HepG2 (cell line): ENCODE measurements at regions not wholly inside any gene's neighbourhood (a gene's known extent, or its start where the extent isn't known, plus 50 kb on each side); places are given as distances from the start of the nearest gene placed in this dataset.

ENCODE experiments used
- AKAP8 ChIP-seq: sonication (generic); formaldehyde crosslinking; IDR thresholded peaks from 2 replicates; pipeline ENCODE4 v1.5.1; 2020; ENCODE audit warnings: mild to moderate bottlenecking, missing genetic modification reagents
- DR1 ChIP-seq: sonication (generic); formaldehyde crosslinking; IDR thresholded peaks from 2 replicates; pipeline ENCODE4 v1.8.0; 2021; ENCODE audit warnings: mild to moderate bottlenecking, missing genetic modification reagents, inconsistent platforms
- HNF4A ChIP-seq: sonication (generic); formaldehyde crosslinking; IDR thresholded peaks from 2 replicates; pipeline ENCODE4 v1.4.0; 2020; ENCODE audit warnings: missing genetic modification reagents
- HNF4G ChIP-seq, 2 experiments: sonication (generic) in 1 of 2; formaldehyde crosslinking in 1 of 2; IDR thresholded peaks; 2 replicates each; pipeline versions ENCODE4 v1.4.0 to v1.6.1; 2011 to 2020; ENCODE audit warnings: borderline replicate concordance in 2 of 2, low read depth in 2 of 2, mild to moderate bottlenecking in 2 of 2, low read length in 1 of 2, missing genetic modification reagents in 1 of 2, moderate library complexity in 1 of 2
- RAD51 ChIP-seq: fragments of 450-650 bp; IDR thresholded peaks from 2 replicates; pipeline ENCODE4 v1.6.1; 2016; ENCODE audit warnings: borderline replicate concordance
- SALL2 ChIP-seq: sonication (generic); formaldehyde crosslinking; IDR thresholded peaks from 2 replicates; pipeline ENCODE4 v1.8.1; 2023; ENCODE audit warnings: mild to moderate bottlenecking, missing genetic modification reagents, inconsistent platforms
- SMARCE1 ChIP-seq: fragments of 450-650 bp; IDR thresholded peaks from 2 replicates; pipeline ENCODE4 v1.6.1; 2017; ENCODE audit warnings: borderline replicate concordance
- SP1 ChIP-seq, 2 experiments: fragments of 450-650 bp in 1 of 2; sonication (generic) in 1 of 2; formaldehyde crosslinking in 1 of 2; IDR thresholded peaks; 2 replicates each; pipeline versions ENCODE4 v1.4.0 to v1.6.1; 2016 to 2020; ENCODE audit warnings: missing genetic modification reagents in 1 of 2
- SP5 ChIP-seq: IDR thresholded peaks from 2 replicates; pipeline ENCODE4 v1.6.1; 2016; ENCODE audit warnings: low read depth, borderline replicate concordance
- TEAD3 ChIP-seq: optimal IDR thresholded peaks from 2 replicates; pipeline ENCODE3; 2016; ENCODE audit warnings: borderline replicate concordance
- ZFP41 ChIP-seq: sonication (generic); formaldehyde crosslinking; IDR thresholded peaks from 2 replicates; pipeline ENCODE4 v1.4.0; 2020; ENCODE audit warnings: mild to moderate bottlenecking, missing genetic modification reagents, borderline replicate concordance
- ZMYM4 ChIP-seq: sonication (generic); formaldehyde crosslinking; IDR thresholded peaks from 2 replicates; pipeline ENCODE4 v1.8.1; 2023; ENCODE audit warnings: mild to moderate bottlenecking, missing genetic modification reagents
- TF ChIP-seq, protein P1 (sequence below): sonication (generic); formaldehyde crosslinking; conservative IDR thresholded peaks from 2 replicates; pipeline ENCODE4 v1.4.0; 2020; ENCODE audit warnings: missing genetic modification reagents
- TF ChIP-seq, protein P2 (sequence below): IDR thresholded peaks from 2 replicates; pipeline ENCODE4 v1.6.1; 2018; ENCODE audit warnings: missing genetic modification reagents, mild to moderate bottlenecking, missing compliant biosample characterization
- TF ChIP-seq, protein P3 (sequence below): sonication (generic); formaldehyde crosslinking; conservative IDR thresholded peaks from 2 replicates; pipeline ENCODE4 v1.4.0; 2020; ENCODE audit warnings: mild to moderate bottlenecking, missing genetic modification reagents, moderate library complexity
- TF ChIP-seq, protein P4 (sequence below): sonication (generic); formaldehyde crosslinking; IDR thresholded peaks from 2 replicates; pipeline ENCODE4 v1.4.0; 2020; ENCODE audit warnings: missing genetic modification reagents

DNA sequence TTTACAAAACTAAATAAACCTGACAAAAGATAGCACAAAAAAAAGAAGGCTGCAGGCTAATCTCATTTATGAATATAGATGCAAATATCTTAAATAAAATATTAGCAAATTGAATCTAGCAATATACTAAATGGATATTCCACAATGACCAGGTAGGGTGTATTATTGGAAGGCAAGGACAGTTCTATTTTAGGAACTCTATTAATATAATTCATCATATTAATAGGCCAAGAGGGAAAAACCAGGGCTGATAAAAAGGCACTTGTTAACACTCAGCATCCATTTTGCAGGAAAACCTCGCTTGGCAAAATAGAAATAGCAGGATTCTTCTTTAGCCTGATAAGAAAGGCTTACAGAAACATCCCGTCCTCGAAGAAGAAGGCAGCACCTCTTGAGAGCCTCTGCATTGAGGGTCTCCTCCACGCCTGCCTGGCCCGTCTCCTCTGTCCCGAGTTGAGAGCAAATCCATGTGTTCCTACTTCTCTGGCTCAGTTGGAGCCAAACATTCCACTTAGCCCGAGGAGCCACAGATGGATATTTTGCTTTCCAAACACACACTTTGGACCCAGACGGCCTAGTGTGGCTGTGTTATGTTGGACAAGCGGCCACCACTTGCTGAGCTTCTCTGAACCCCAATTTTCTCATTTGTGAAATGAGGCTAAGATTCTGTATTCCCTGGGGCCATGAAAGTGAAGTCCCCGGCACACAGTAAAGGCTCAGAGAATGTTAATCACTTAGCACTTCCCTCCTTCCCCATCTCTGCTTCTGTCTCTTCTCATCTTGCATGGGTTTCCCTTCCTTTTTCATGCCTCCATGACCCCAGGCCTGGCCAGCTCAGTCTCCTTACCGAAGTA lies 181.8 kb upstream of the MVB12B start (continued):
- 0 out of 2 replicates have a peak, but pooled peaks have one; percentile 32 for TF ChIP-seq SALL2 (CRISPR knock-in tag)
- TF ChIP-seq SMARCE1: no peak
- TF ChIP-seq ZMYM4 (CRISPR knock-in tag): peak; percentile 36; the same call in 1 of the 2 replicates
- TF ChIP-seq, protein P1, sequence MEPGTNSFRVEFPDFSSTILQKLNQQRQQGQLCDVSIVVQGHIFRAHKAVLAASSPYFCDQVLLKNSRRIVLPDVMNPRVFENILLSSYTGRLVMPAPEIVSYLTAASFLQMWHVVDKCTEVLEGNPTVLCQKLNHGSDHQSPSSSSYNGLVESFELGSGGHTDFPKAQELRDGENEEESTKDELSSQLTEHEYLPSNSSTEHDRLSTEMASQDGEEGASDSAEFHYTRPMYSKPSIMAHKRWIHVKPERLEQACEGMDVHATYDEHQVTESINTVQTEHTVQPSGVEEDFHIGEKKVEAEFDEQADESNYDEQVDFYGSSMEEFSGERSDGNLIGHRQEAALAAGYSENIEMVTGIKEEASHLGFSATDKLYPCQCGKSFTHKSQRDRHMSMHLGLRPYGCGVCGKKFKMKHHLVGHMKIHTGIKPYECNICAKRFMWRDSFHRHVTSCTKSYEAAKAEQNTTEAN: peak; percentile 53; the same call in 1 of the 2 replicates
- TF ChIP-seq RAD51: no peak
- TF ChIP-seq TEAD3 (CRISPR knock-in tag): peak; percentile 12
- TF ChIP-seq, protein P2, sequence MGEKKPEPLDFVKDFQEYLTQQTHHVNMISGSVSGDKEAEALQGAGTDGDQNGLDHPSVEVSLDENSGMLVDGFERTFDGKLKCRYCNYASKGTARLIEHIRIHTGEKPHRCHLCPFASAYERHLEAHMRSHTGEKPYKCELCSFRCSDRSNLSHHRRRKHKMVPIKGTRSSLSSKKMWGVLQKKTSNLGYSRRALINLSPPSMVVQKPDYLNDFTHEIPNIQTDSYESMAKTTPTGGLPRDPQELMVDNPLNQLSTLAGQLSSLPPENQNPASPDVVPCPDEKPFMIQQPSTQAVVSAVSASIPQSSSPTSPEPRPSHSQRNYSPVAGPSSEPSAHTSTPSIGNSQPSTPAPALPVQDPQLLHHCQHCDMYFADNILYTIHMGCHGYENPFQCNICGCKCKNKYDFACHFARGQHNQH (CRISPR knock-in tag): 0 out of 2 replicates have a peak, but pooled peaks have one; percentile 19
- TF ChIP-seq, protein P3, sequence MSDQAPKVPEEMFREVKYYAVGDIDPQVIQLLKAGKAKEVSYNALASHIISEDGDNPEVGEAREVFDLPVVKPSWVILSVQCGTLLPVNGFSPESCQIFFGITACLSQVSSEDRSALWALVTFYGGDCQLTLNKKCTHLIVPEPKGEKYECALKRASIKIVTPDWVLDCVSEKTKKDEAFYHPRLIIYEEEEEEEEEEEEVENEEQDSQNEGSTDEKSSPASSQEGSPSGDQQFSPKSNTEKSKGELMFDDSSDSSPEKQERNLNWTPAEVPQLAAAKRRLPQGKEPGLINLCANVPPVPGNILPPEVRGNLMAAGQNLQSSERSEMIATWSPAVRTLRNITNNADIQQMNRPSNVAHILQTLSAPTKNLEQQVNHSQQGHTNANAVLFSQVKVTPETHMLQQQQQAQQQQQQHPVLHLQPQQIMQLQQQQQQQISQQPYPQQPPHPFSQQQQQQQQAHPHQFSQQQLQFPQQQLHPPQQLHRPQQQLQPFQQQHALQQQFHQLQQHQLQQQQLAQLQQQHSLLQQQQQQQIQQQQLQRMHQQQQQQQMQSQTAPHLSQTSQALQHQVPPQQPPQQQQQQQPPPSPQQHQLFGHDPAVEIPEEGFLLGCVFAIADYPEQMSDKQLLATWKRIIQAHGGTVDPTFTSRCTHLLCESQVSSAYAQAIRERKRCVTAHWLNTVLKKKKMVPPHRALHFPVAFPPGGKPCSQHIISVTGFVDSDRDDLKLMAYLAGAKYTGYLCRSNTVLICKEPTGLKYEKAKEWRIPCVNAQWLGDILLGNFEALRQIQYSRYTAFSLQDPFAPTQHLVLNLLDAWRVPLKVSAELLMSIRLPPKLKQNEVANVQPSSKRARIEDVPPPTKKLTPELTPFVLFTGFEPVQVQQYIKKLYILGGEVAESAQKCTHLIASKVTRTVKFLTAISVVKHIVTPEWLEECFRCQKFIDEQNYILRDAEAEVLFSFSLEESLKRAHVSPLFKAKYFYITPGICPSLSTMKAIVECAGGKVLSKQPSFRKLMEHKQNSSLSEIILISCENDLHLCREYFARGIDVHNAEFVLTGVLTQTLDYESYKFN (CRISPR knock-in tag): peak; percentile 65
- TF ChIP-seq DR1 (CRISPR knock-in tag): no peak
- no peak for TF ChIP-seq ZFP41 (CRISPR knock-in tag)
- peak; percentile 86 for TF ChIP-seq HNF4A (CRISPR knock-in tag)
- peak; percentile 71; the same call in 1 of the 2 replicates for TF ChIP-seq HNF4G (IDR thresholded peaks at IDR 0.05; ENCODE audit: borderline replicate concordance, low read depth, low read length)
- no peak for TF ChIP-seq HNF4G (CRISPR knock-in tag; IDR thresholded peaks at IDR 0.05; ENCODE audit: borderline replicate concordance, low read depth)
- no peak for TF ChIP-seq AKAP8 (CRISPR knock-in tag)
- no peak for TF ChIP-seq SP1 (IDR thresholded peaks at IDR 0.05)
- TF ChIP-seq SP1 (CRISPR knock-in tag; IDR thresholded peaks at IDR 0.05): no peak
- TF ChIP-seq SP5 (CRISPR knock-in tag): no peak
- TF ChIP-seq, protein P4, sequence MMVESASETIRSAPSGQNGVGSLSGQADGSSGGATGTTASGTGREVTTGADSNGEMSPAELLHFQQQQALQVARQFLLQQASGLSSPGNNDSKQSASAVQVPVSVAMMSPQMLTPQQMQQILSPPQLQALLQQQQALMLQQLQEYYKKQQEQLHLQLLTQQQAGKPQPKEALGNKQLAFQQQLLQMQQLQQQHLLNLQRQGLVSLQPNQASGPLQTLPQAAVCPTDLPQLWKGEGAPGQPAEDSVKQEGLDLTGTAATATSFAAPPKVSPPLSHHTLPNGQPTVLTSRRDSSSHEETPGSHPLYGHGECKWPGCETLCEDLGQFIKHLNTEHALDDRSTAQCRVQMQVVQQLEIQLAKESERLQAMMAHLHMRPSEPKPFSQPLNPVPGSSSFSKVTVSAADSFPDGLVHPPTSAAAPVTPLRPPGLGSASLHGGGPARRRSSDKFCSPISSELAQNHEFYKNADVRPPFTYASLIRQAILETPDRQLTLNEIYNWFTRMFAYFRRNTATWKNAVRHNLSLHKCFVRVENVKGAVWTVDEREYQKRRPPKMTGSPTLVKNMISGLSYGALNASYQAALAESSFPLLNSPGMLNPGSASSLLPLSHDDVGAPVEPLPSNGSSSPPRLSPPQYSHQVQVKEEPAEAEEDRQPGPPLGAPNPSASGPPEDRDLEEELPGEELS (CRISPR knock-in tag): peak; percentile 12; the same call in 1 of the 2 replicates
